ENCODE measurements at regions not wholly inside any gene's neighbourhood (a gene's known extent, or its start where the extent isn't known, plus 50 kb on each side); places are given as distances from the start of the nearest gene placed in this dataset.

GRCh38 chr5:8136271-8136670 is 267.3 kb downstream of the MTRR start:
- intact Hi-C loops (cut with micrococcal nuclease), result no loop called here
- no peaks in the 10 kb centered on the region for H3K4me1 Mint-ChIP-seq
- H3K9me3 Mint-ChIP-seq, result no peaks in the 10 kb centered on the region
- H3K36me3 Mint-ChIP-seq (ENCODE audit: low read depth), result no peaks in the 10 kb centered on the region
- no peak overlapping the region for H3K27ac Mint-ChIP-seq
- no peak overlapping the region for H3K4me3 Mint-ChIP-seq
- H3K27me3 Mint-ChIP-seq, result no peaks in the 10 kb centered on the region
- no peak for DNase-seq

GRCh38 chr5:8137941-8138550 is 269.1 kb downstream of the MTRR start:
- H3K27me3 Mint-ChIP-seq, result no peaks in the 10 kb centered on the region
- no peak for DNase-seq
- intact Hi-C loops (cut with micrococcal nuclease), result no loop called here
- no peaks in the 10 kb centered on the region for H3K4me1 Mint-ChIP-seq
- H3K9me3 Mint-ChIP-seq, result no peaks in the 10 kb centered on the region
- no peaks in the 10 kb centered on the region for H3K36me3 Mint-ChIP-seq (ENCODE audit: low read depth)
- no peak overlapping the region for H3K4me3 Mint-ChIP-seq
- no peak overlapping the region for H3K27ac Mint-ChIP-seq

- intact Hi-C loops (cut with micrococcal nuclease), result no loop called here
- no peaks in the 10 kb centered on the region for H3K27me3 Mint-ChIP-seq
Observed at GRCh38 chr5:8138884-8139283, 269.9 kb downstream of the MTRR start.

GRCh38 chr5:8150791-8151190 is 281.8 kb downstream of the MTRR start:
- Mint-ChIP-seq H3K4me1 (no peaks in the 10 kb centered on the region), H3K36me3 (ENCODE audit: low read depth) (no peaks in the 10 kb centered on the region), H3K27ac (no peak overlapping the region), H3K9me3 (peaks cover 3% of the 10 kb centered on the region), H3K4me3 (no peak overlapping the region), H3K27me3 (no peaks in the 10 kb centered on the region)
- no peak for DNase-seq
- intact Hi-C loops (cut with micrococcal nuclease), result no loop called here

More at GRCh38 chr5:8138884-8139283, 269.9 kb downstream of the MTRR start:
- H3K4me1 Mint-ChIP-seq, result no peaks in the 10 kb centered on the region
- H3K9me3 Mint-ChIP-seq, result no peaks in the 10 kb centered on the region
- no peaks in the 10 kb centered on the region for H3K36me3 Mint-ChIP-seq (ENCODE audit: low read depth)
- no peak overlapping the region for H3K4me3 Mint-ChIP-seq
- no peak overlapping the region for H3K27ac Mint-ChIP-seq
- DNase-seq, result no peak

GRCh38 chr5:8156706-8157105 is 287.8 kb downstream of the MTRR start:
- no peak for DNase-seq
- no peaks in the 10 kb centered on the region for H3K36me3 Mint-ChIP-seq (ENCODE audit: low read depth)
- H3K4me3 Mint-ChIP-seq, result no peak overlapping the region
- H3K27ac Mint-ChIP-seq, result no peak overlapping the region
- peaks cover 3% of the 10 kb centered on the region for H3K9me3 Mint-ChIP-seq
- intact Hi-C loops (cut with micrococcal nuclease), result no loop called here
- no peaks in the 10 kb centered on the region for H3K27me3 Mint-ChIP-seq
- no peaks in the 10 kb centered on the region for H3K4me1 Mint-ChIP-seq

- Mint-ChIP-seq H3K9me3 (peaks cover 3% of the 10 kb centered on the region), H3K27me3 (no peaks in the 10 kb centered on the region), H3K4me3 (no peak overlapping the region), H3K36me3 (ENCODE audit: low read depth) (no peaks in the 10 kb centered on the region), H3K27ac (no peak overlapping the region), H3K4me1 (no peaks in the 10 kb centered on the region)
- intact Hi-C loops (cut with micrococcal nuclease), result no loop called here
- DNase-seq, result no peak
Observed at GRCh38 chr5:8157320-8157822, 288.4 kb downstream of the MTRR start.

GRCh38 chr5:8176101-8176693 is 307.2 kb downstream of the MTRR start:
- H3K9me3 Mint-ChIP-seq, result no peaks in the 10 kb centered on the region
- no peaks in the 10 kb centered on the region for H3K27me3 Mint-ChIP-seq
- intact Hi-C loops (cut with micrococcal nuclease), result no loop called here
- H3K27ac Mint-ChIP-seq, result no peak overlapping the region
- no peaks in the 10 kb centered on the region for H3K36me3 Mint-ChIP-seq (ENCODE audit: low read depth)
- no peak for DNase-seq
- H3K4me1 Mint-ChIP-seq, result no peaks in the 10 kb centered on the region
- H3K4me3 Mint-ChIP-seq, result no peak overlapping the region

- Mint-ChIP-seq H3K27ac (no peak overlapping the region), H3K4me3 (no peak overlapping the region), H3K4me1 (no peaks in the 10 kb centered on the region), H3K36me3 (ENCODE audit: low read depth) (no peaks in the 10 kb centered on the region), H3K9me3 (peaks cover 4% of the 10 kb centered on the region), H3K27me3 (no peaks in the 10 kb centered on the region)
- peak; percentile 74 for DNase-seq
- intact Hi-C loops (cut with micrococcal nuclease), result no loop called here
Observed at GRCh38 chr5:8184455-8185063, 315.6 kb downstream of the MTRR start.

GRCh38 chr5:8185852-8186251 is 316.9 kb downstream of the MTRR start:
- Mint-ChIP-seq H3K36me3 (ENCODE audit: low read depth) (no peaks in the 10 kb centered on the region), H3K9me3 (peaks cover 4% of the 10 kb centered on the region), H3K27ac (no peak overlapping the region), H3K27me3 (no peaks in the 10 kb centered on the region), H3K4me1 (no peaks in the 10 kb centered on the region), H3K4me3 (no peak overlapping the region)
- DNase-seq, result no peak
- intact Hi-C loops (cut with micrococcal nuclease), result no loop called here

- no peak overlapping the region for H3K4me3 Mint-ChIP-seq
- no peak for DNase-seq
- intact Hi-C loops (cut with micrococcal nuclease), result no loop called here
- H3K27me3 Mint-ChIP-seq, result no peaks in the 10 kb centered on the region
- H3K9me3 Mint-ChIP-seq, result peaks cover 4% of the 10 kb centered on the region
- no peaks in the 10 kb centered on the region for H3K4me1 Mint-ChIP-seq
- H3K36me3 Mint-ChIP-seq (ENCODE audit: low read depth), result no peaks in the 10 kb centered on the region
- no peak overlapping the region for H3K27ac Mint-ChIP-seq
Observed at GRCh38 chr5:8188874-8189565, 320.1 kb downstream of the MTRR start.

- Mint-ChIP-seq H3K27me3 (no peaks in the 10 kb centered on the region), H3K4me1 (no peaks in the 10 kb centered on the region), H3K9me3 (peaks cover 3% of the 10 kb centered on the region), H3K4me3 (no peak overlapping the region), H3K36me3 (ENCODE audit: low read depth) (no peaks in the 10 kb centered on the region), H3K27ac (no peak overlapping the region)
- DNase-seq, result no peak
- intact Hi-C loops (cut with micrococcal nuclease), result no loop called here
Observed at GRCh38 chr5:8192840-8193239, 323.9 kb downstream of the MTRR start.

GRCh38 chr5:8196061-8196460 is 327.1 kb downstream of the MTRR start:
- Mint-ChIP-seq H3K9me3 (peaks cover 3% of the 10 kb centered on the region), H3K27ac (no peak overlapping the region), H3K4me1 (no peaks in the 10 kb centered on the region), H3K4me3 (no peak overlapping the region), H3K36me3 (ENCODE audit: low read depth) (no peaks in the 10 kb centered on the region), H3K27me3 (no peaks in the 10 kb centered on the region)
- DNase-seq, result no peak
- intact Hi-C loops (cut with micrococcal nuclease), result no loop called here

GRCh38 chr5:8208307-8208706 is 339.4 kb downstream of the MTRR start:
- no peaks in the 10 kb centered on the region for H3K36me3 Mint-ChIP-seq (ENCODE audit: low read depth)
- H3K27ac Mint-ChIP-seq, result no peak overlapping the region
- intact Hi-C loops (cut with micrococcal nuclease), result no loop called here
- no peaks in the 10 kb centered on the region for H3K27me3 Mint-ChIP-seq
- no peak for DNase-seq
- H3K9me3 Mint-ChIP-seq, result no peaks in the 10 kb centered on the region
- no peaks in the 10 kb centered on the region for H3K4me1 Mint-ChIP-seq
- H3K4me3 Mint-ChIP-seq, result no peak overlapping the region

- Mint-ChIP-seq H3K4me3 (no peak overlapping the region), H3K9me3 (no peaks in the 10 kb centered on the region), H3K36me3 (ENCODE audit: low read depth) (no peaks in the 10 kb centered on the region), H3K27ac (no peak overlapping the region), H3K27me3 (no peaks in the 10 kb centered on the region), H3K4me1 (no peaks in the 10 kb centered on the region)
- no peak for DNase-seq
- intact Hi-C loops (cut with micrococcal nuclease), result no loop called here
Observed at GRCh38 chr5:8209500-8209899, 340.6 kb downstream of the MTRR start.
